ENCODE measurements at regions not wholly inside any gene's neighbourhood (a gene's known extent, or its start where the extent isn't known, plus 50 kb on each side); places are given as distances from the start of the nearest gene placed in this dataset.
"Not testable (repeated sequence)": the region's sequence is repeated elsewhere in the genome, so short reads cannot be mapped to it uniquely, and the experiment has no call there.

DNA sequence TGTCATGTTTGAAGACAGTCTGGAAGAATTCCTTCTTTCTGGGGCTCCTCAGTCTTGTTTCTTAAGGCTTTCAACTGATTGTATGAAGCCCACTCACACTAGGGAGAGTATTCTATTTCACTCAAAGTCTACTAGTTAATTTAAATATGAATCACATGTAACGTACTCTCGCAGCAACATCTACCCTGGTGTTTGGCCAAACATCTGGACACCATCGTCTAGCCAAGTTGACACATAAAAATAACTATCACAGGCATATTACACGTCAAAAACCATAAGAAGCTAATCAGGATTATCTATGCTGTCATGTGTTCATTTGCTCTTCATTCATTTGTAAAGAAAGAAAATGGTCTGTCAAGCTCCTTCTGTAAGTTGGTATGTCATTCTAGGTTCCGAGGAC is 787.4 kb downstream of the KCNJ2 start:
- DNase-seq, result no peak

DNA sequence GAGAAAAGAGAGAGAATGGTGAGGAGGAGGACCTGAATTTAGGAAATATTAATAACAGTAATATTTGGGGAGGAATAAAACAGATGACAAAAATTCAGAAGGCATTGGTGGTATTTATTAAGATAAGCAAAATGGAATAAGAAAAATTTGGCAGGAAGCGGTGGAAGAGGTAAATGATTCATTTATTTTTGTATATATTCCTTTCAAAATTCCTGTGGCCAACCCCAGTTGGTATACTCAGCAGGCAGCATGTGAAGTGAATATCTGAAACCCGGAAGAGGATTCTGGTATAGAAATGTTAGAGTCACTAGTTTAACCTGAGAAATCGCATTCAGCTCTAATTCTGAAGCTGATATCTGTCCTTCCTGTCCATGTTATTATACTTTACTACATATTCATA is 792.0 kb downstream of the KCNJ2 start:
- DNase-seq, result peak; percentile 44

DNA sequence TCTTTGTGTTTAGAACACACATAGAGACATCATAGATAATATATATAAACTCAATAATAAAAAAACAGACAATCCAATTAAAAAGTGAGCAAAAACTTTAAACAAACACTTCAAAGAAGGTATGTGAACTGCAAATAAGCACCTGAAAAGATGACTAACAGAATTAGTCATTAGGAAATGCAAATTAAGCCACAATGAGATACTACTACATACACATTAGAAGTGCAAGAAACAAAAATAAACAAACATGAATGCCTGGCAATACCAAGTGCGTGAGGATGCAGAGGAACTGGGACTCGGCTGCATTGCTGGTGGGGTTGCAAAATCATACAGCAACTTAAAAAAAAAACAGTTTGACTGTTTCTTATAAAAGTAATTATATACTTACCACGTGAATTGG is 799.0 kb downstream of the KCNJ2 start:
- peak; percentile 55 for DNase-seq

DNA sequence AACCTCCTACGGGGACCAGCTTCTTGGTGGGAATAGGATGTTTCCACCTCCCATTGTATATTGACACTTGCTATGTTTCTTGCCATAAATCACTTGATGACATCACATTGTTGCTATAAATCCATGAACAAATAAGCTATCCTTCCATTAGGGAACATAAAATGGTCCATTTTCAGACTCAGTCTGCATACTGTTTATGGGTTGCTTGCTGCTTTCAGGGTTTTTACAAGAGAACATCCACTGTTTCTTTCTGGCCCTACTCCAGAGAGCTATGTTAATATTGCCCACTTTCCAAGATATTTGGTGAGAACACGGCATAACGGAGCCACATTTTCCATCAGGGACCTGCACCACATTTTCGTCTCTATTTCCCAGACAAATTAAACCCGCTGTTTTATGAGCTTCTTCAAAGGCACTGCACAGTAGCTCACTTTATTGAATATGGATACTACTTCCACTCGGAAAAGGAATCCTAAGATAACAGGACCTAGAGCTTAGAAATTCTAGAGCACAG is 800.2 kb downstream of the KCNJ2 start:
- no peak for DNase-seq

DNA sequence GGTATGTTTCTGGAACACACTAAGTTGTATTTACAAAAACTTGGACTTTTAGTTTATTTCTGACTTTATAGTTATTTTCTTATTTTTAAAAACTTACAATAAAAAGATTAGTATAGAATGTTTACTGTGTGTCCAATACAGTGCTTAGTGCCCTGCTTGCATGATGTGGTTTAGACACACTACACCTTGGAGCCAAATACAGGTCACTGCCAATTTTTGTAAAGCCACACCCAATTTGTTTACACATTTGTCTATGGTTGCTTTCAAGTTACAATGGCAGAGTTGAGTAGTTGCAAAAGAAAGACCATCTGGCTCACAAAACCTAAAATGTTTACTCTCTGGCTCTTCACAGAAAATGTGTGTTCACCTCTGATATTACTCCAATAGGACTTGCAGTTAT is 807.1 kb downstream of the KCNJ2 start:
- no peak for DNase-seq

DNA sequence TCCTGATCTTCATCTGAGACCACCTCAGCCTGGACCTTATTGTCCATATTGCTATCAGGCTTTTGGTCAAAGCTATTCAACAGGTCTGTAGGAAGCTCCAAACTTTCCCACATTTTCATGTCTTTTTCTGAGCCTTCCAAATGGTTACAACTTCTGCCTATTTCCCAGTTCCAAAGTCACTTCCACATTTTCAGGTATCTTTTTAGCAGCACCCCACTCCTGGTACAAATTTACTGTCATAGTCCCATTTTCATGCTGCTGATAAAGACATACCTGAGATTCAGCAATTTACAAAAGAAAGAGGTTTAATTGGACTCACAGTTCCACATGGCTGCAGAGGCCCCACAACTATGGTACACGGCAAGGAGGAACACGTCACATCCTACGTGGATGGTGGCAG is 815.5 kb downstream of the KCNJ2 start:
- no peak for DNase-seq

DNA sequence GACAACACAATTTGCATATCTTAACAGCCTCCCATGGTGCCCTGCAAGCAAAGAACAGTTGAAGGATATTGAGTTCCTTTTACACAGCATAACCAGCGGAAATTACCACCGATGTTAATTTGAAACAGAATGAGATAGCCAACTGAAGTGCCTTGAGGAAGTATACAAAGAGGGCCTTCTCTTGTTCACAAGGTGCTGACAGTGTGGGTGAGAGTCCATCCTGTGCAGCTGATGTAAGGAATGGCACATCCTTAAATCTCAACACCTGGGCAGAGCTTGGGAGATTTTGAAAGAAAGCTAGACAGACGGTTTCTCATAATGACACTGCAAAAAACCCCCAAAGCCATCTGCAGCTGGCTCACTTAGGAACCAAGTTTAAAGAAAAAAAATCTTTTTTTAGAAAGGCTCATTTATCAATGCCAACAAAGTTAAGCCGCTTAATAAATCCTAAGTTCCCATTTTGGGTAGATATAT is 818.6 kb downstream of the KCNJ2 start:
- no peak for DNase-seq

DNA sequence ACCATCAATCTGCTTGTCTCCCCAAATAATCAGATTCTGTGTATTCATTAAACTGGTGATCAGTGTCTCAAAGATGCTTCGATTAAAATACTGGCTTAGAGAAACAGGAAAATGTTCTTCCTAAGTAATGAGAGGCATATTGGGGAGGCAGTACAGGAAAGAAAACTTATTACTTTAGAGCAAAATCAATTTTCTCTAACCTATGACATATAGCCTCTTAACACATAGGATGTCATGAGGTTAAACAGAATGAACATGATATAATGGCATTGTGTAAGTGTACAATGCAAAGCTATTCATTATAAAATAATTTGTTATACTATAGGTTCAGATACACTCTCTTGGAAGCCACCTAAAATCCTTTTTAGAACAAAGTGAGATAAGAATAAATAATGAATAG is 819.3 kb downstream of the KCNJ2 start:
- DNase-seq, result no peak

DNA sequence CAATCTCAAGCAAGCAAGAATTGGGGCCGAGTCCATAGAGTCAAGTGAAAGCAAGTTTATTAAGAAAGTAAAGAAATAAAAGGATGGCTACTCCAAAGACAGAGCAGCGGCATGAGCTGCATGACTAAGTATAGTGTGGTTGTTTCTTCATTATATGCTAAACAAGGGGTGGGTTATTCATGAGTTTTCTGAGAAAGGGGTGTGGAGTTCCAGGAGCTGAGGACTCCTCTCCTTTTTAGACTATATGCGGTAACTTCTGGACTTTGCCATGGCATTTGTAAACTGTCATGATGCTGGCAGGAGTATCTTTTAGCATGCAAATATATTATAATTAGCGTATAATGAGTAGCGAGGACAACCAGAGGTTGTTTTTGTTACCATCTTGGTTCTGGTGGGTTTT is 819.9 kb downstream of the KCNJ2 start:
- no peak for DNase-seq

DNA sequence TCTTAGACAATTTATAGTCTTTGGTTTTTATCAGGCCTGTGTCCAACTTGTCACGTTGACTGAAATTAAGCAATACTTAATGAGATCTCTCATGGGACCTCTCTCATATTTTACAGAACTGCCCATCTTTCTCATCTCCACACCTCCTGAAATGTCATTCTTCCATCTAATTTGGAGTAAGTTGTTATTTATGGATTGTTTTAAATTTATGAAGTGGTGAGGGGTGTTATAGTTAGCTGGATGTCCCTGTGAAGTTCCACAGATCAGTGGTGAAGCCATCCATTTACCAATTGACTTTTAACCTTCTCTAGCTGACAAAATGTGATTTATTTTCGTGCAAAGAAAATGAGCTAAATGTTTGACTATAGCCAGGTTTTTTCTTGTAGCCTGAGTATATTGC is 824.9 kb downstream of the KCNJ2 start:
- DNase-seq, result no peak

DNA sequence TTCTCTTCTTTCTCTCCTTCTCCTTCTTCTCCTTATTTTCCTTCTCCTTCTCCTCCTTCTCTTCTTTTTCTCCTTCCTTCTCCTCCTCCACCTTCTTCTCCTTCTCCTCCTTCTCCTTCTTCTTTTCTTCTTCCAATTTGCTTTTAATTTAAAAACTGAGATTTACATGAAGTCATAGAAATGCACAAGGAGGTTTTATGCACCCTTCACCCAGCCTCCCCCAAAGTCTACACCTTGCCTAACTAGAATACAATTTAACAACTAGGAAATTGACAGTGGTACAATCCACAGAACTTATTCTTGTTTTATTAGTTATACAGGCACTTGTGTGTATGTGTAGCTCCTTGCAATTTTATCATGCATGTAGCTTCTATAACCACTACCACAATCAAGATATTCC is 826.7 kb downstream of the KCNJ2 start:
- no peak for DNase-seq

DNA sequence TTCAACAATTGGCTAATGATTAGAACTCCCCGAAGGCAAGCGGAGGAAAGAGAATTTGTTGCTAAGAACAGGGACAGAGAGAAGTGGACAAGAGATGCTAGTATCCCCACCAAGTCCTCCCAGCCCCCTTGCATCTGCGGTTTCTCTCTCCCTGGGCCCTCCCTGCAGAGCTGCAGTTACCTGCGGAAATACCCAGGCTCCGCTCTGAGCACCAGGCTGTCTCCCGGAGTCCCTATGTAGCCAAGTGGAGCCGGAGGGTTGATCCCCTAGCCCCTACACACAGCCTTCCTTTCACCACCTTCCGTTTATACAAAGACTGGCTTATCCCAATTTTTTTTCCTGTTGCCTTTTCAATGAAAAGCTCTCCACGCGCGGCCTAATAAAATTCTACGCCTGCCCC is 834.4 kb downstream of the KCNJ2 start:
- DNase-seq, result no peak

DNA sequence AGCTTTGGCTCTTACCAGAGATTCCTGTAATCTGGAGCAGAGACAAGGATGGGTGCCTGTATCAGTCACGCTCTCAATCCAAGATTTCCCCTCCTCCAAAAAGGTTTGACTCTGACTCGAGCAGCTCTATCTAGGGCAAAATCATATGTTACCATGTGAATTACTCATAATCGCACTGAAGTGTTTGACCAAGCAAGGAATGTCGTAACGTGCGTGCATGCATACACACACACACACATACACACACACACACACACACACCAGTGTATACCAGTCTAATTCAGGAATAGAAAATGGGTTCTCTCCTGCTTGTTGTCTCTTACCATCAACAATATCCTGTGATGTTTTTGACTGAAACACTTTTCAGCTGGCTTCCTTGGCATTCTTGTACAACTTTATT is 835.1 kb downstream of the KCNJ2 start:
- DNase-seq, result no peak

DNA sequence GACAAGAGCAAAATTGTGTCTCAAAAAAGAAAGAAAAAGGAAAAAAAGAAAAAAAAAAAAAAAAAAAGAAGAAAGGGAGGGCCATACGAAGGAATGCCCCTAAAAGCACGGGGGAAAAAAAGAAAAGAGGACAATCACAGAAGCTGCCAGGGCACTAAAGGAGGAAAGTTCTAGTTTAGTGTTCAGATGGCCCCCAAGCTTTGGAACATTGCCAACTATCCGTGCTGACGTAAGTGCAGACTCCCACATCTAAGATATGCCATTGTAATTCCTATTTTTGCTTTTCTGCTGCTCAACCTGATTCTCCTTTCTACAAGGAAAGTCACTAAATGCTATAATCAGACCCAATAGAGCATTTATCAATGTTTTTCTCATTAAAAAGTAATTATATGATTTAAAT is 842.1 kb downstream of the KCNJ2 start:
- no peak for DNase-seq

DNA sequence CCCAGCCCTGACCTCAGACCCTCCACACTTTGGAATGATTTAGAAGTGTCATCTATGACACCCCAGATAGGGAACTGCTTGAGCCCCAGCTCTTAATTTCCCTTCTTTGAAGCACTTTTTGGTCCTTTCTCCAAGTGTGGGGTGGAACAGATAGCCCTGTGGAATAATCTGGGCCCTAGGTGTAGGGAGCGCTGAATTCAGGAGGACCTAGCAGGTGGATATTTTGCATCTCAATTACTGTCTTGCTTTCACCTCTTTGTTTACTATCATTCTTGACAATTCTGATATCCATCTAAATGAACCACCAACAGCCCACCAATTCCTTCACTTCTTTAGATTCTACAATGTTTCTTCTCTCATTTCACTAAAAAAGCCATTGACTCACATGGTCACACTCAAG is 850.4 kb downstream of the KCNJ2 start:
- DNase-seq, result no peak

DNA sequence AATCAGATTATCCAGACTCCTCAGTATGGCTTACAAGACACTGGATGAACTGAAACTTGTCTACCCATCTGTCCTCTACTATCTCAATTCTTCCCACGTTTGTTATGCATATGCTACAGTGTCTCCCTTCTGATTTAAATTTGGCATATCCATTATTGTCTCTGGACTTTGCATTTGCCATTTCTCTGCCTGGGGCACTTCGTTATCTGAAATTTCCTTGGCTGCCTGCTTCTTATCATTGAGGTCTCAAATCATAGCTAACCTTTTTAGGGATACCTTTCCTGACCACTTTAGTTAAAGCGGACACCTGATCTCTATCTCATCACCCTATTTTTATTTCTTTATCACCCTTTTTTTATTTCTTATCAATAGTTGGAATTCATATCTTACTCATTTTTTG is 853.4 kb downstream of the KCNJ2 start:
- no peak for DNase-seq

DNA sequence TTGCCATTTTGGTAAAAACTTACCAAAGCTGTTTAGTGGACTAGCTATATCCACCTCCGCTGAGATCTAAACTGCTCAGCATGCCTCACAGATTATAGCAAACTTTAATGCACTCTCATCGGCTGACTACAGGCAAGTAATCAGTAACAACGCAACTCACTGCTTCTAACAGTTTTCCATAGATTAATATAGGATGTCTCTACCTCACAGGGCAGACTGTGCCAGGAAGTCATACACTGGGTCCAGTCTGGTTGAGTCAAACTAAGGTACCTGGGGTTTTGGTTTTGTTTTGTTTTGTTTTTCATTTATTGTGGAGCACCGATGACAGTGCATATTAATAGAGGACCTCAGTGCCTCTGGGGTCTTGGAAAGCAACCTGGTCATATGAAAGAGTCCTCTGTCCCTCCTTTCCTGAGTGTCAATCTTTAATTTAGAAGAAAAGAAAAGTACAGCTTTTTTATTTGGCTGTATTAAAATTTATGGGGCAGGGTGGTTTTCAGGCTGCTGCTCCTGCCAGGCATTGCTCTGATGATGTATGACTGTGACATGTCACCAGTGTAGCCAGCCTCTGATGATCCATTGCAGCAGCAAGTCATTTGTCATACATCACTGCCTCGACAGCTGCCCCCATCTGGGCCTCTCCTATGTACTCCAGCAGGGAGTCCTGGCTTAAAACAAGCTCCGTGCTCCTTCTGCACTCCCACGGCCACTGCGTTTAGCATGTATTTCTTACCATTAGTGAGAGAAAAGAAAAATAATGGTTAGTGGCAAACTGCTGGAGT is 854.1 kb downstream of the KCNJ2 start:
- no peak for DNase-seq

DNA sequence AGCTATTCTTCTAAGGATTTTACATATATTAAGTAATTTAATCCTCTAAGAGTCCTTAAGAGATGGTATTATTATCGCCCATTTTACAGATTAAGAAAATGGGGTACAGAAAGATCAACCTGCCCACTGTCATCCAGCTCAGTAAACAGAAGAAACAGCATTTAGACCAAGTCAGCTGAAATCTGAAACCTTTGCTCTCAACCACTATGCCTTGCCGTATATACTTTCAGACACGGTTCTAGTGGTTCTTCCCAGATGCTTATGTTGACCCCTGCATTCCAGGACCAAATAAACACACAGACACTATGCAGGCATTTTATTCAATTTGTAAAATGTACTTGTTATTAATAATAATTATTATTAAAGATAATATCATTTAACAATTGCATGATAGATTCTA is 854.8 kb downstream of the KCNJ2 start:
- DNase-seq, result no peak

DNA sequence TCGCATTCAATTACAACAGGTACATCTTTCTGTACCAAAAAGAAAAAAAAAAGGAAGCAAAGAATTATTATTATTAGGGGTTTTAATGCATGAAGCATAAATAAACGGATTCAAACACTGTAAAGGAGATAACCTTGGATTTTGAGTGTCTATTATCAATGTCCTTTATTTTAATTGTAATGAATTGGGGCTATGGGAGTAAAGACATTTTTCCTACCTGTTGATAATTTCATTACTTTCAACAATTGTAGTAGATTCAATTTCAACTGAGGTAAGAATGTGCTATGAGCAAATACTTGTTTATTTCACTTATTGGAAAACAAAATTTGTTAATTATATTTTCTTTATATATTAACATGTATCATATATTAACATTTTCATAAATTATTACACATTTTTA is 855.6 kb downstream of the KCNJ2 start:
- no peak for DNase-seq

DNA sequence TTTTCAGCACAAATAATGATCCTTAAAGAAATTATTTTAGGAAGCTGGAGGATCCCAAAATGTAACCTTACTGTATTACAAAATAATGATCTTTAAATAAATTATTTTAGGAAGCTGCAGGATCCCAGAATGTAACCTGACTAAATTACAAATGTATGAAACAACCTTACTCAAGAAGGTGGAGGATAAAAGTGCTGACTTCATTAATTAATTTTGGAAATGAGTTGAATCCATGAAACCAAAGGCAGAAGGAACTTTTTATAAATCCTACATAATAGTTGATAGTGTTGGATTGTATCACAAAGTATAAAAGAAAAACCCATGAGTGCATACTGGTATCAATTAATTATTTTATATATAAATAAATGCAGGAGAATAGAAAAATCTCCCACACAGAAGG is 859.9 kb downstream of the KCNJ2 start:
- no peak for DNase-seq

DNA sequence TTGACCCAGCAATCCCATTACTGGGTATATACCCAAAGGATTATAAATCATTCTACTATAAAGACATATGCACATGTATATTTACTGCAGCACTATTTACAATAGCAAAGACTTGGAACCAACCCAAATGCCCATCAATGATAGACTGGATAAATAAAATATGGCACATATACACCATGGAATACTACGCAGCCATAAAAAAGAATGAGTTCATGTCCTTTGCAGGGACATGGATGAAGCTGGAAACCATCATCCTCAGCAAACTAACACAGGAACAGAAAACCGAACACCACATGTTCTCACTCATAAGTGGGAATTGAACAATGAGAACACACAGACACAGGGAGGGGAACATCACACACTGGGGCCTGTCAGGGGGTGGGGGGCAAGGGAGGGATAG is 862.0 kb downstream of the KCNJ2 start:
- DNase-seq, result not testable (repeated sequence)

DNA sequence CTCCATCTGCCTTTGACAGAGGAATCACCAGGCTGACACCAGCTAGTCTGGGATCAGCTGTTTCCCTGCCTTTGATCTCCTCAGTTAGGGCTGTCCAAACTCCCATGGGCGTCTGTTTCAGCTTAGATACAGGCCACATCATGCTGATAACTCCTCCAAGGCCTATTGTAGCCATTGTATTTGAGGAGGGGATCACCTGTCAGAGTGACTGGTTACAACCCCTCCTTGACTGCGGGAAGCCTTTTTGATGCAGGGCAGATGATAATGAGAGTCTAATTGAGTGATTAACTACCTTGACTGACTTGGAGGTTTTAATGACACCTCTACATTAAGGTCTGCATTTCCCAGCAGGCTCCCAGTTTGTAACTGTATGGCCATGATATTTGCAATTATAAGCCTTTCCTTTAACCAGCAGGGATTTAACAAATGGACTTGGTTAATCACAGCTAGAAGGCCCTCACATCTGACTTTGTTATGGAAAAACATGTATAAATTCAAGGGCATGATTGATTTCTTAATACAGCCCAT is 863.5 kb downstream of the KCNJ2 start:
- no peak for DNase-seq

DNA sequence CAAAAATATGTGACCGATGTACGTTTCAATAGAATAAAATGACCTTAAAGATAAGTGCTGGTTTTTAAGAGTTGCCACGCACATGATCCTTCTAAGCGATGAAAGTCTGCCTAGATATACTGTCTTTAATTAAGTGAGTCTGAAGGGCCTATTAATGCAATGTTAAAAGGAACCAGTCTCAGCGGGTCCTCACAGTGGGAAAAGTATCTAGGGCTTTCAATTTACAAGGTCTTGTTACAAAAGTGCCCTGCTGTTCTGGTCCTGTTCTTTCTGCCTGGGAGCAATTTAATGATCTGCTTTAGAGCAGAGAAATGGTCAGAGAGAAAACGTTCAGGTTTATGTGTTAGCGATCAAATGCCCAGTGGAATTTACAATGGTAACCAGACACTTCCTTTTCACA is 864.0 kb downstream of the KCNJ2 start:
- DNase-seq, result no peak

DNA sequence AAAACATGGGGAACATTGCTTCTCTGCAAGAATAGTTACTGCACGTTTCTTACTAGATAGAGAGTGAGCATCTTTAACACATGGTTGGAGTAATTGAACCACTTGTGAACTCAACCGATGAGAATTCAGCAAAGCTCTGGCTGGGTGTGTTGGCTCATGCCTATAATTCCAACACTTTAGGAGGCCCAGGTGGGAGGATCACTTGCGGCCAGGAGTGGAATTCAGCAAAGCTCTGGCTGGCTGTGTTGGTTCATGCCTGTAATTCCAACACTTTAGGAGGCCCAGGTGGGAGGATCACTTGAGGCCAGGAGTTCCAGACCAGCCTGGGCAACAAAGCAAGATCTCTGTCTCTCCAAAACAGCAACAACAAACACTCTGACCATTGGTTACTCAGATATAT is 865.9 kb downstream of the KCNJ2 start:
- no peak for DNase-seq

DNA sequence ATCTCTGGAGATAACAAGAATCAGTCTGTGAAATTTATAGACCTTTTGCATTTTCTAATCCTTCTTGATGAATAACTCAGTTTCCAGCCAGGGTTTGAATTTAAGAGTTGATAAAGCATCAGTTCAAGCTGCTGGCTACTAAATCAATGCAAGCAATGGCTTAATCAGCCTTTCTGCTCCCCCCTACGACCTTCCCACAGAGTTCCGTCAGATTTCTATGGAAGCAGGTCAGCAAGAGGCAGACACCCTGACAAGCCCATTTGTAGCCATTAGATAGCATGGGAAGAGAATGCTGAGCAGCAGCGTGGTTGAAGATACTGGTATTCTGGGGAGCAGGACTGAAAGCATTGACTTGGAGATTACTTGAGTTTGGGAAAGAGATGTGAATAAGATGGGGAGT is 868.1 kb downstream of the KCNJ2 start:
- DNase-seq, result no peak
